ENCODE measurements at regions not wholly inside any gene's neighbourhood (a gene's known extent, or its start where the extent isn't known, plus 50 kb on each side); places are given as distances from the start of the nearest gene placed in this dataset.

GRCh38 chr1:164272156-164272555 is 286.8 kb upstream of the PBX1 start:
- TF ChIP-seq CTCF (conservative IDR thresholded peaks at IDR 0.05; ENCODE audit: low read length) (no peak), EZH2phosphoT487 (IDR thresholded peaks at IDR 0.05; ENCODE audit: borderline replicate concordance, low read depth, low read length) (no peak)
